ENCODE measurements at regions not wholly inside any gene's neighbourhood (a gene's known extent, or its start where the extent isn't known, plus 50 kb on each side); places are given as distances from the start of the nearest gene placed in this dataset.
"Not testable (repeated sequence)": the region's sequence is repeated elsewhere in the genome, so short reads cannot be mapped to it uniquely, and the experiment has no call there.

GRCh38 chr12:105523164-105524057 lies 192.9 kb downstream of the C12orf75 start:
- no peak overlapping the region for H4K12ac ChIP-seq (ENCODE audit: low read depth, low read length)
- H2AFZ ChIP-seq (ENCODE audit: insufficient read depth, low read length, poor library complexity), result no peak overlapping the region
- no peaks in the 10 kb centered on the region for H3K79me2 ChIP-seq (ENCODE audit: control insufficient read depth, insufficient read depth, low read length, poor library complexity)
- H4K8ac ChIP-seq (ENCODE audit: low read depth, low read length), result no peak overlapping the region
- H3K18ac ChIP-seq (ENCODE audit: low read length), result no peak overlapping the region
- WGBS (ENCODE audit: extremely low coverage, insufficient coverage, insufficient read length), result no CpG with 5 or more reads among the region's 16 CpGs
- peak overlapping the region; percentile 18 for H3K4me2 ChIP-seq (ENCODE audit: low read length)
- peak; percentile 27 to 52 for DNase-seq
- H3K9me3 ChIP-seq (ENCODE audit: insufficient read depth, low read depth, low read length), result peaks cover 3% of the 10 kb centered on the region
- H3K9ac ChIP-seq (ENCODE audit: low read length), result no peak overlapping the region
- peak overlapping the region; percentile 44 for H2BK5ac ChIP-seq (ENCODE audit: low read depth, low read length, poor library complexity)
- H3K14ac ChIP-seq (ENCODE audit: low read length), result no peak overlapping the region
- H3K4me1 ChIP-seq (ENCODE audit: control insufficient read depth in 1 of 2, insufficient read depth in 2 of 2, low read length in 2 of 2), result peaks cover 7 to 13% of the 10 kb centered on the region in 2 experiments
- no peaks in the 10 kb centered on the region for H3K36me3 ChIP-seq (ENCODE audit: control insufficient read depth in 1 of 2, insufficient read depth in 2 of 2, low read length in 2 of 2)
- no peak overlapping the region for H3K4me3 ChIP-seq (ENCODE audit: low read depth, low read length)
- peak overlapping the region; percentile 37 for H2BK120ac ChIP-seq (ENCODE audit: insufficient read depth, low read length, poor library complexity)
- no peak overlapping the region for H2AK5ac ChIP-seq (ENCODE audit: low read length)
- H3K27me3 ChIP-seq (ENCODE audit: insufficient read depth, low read length), result no peaks in the 10 kb centered on the region
- no peak overlapping the region for H3K23ac ChIP-seq (ENCODE audit: low read length)
- peak overlapping the region; percentile 48 for H4K91ac ChIP-seq (ENCODE audit: low read depth, low read length)
- H3K27ac ChIP-seq (ENCODE audit: low read depth, low read length), result peak overlapping the region; percentile 55
- peak overlapping the region; percentile 72 for H2BK12ac ChIP-seq (ENCODE audit: low read length)
- no peak overlapping the region for H3K4ac ChIP-seq (ENCODE audit: low read depth, low read length)
- H3K79me1 ChIP-seq (ENCODE audit: low read length), result peaks cover 8% of the 10 kb centered on the region

- H3K27ac ChIP-seq (ENCODE audit: low read depth, low read length), result no peak overlapping the region
- H4K12ac ChIP-seq (ENCODE audit: low read depth, low read length), result no peak overlapping the region
- no peak overlapping the region for H2BK5ac ChIP-seq (ENCODE audit: low read depth, low read length, poor library complexity)
- H3K4me1 ChIP-seq (ENCODE audit: control insufficient read depth in 1 of 2, insufficient read depth in 2 of 2, low read length in 2 of 2), result peaks cover 7 to 13% of the 10 kb centered on the region in 2 experiments
- H2BK12ac ChIP-seq (ENCODE audit: low read length), result no peak overlapping the region
- no CpG with 5 or more reads among the region's 2 CpGs for WGBS (ENCODE audit: extremely low coverage, insufficient coverage, insufficient read length)
- H4K91ac ChIP-seq (ENCODE audit: low read depth, low read length), result no peak overlapping the region
- H4K8ac ChIP-seq (ENCODE audit: low read depth, low read length), result no peak overlapping the region
- no peaks in the 10 kb centered on the region for H3K79me2 ChIP-seq (ENCODE audit: control insufficient read depth, insufficient read depth, low read length, poor library complexity)
- H3K14ac ChIP-seq (ENCODE audit: low read length), result no peak overlapping the region
- H3K4me2 ChIP-seq (ENCODE audit: low read length), result no peak overlapping the region
- peaks cover 8% of the 10 kb centered on the region for H3K79me1 ChIP-seq (ENCODE audit: low read length)
- H3K9me3 ChIP-seq (ENCODE audit: insufficient read depth, low read depth, low read length), result no peaks in the 10 kb centered on the region
- H2BK120ac ChIP-seq (ENCODE audit: insufficient read depth, low read length, poor library complexity), result no peak overlapping the region
- no peak overlapping the region for H3K9ac ChIP-seq (ENCODE audit: low read length)
- no peak overlapping the region for H3K4ac ChIP-seq (ENCODE audit: low read depth, low read length)
- H3K27me3 ChIP-seq (ENCODE audit: insufficient read depth, low read length), result no peaks in the 10 kb centered on the region
- no peak overlapping the region for H2AFZ ChIP-seq (ENCODE audit: insufficient read depth, low read length, poor library complexity)
- DNase-seq, result no peak
- H3K23ac ChIP-seq (ENCODE audit: low read length), result no peak overlapping the region
- H2AK5ac ChIP-seq (ENCODE audit: low read length), result no peak overlapping the region
- H3K4me3 ChIP-seq (ENCODE audit: low read depth, low read length), result no peak overlapping the region
- H3K36me3 ChIP-seq (ENCODE audit: control insufficient read depth in 1 of 2, insufficient read depth in 2 of 2, low read length in 2 of 2), result no peaks in the 10 kb centered on the region
- no peak overlapping the region for H3K18ac ChIP-seq (ENCODE audit: low read length)
Measured at GRCh38 chr12:105524961-105525360, 194.5 kb downstream of the C12orf75 start.

GRCh38 chr12:105534068-105534467 lies 203.6 kb downstream of the C12orf75 start:
- Histone ChIP-seq H3K79me1 (ENCODE audit: low read length) (no peaks in the 10 kb centered on the region), H4K8ac (ENCODE audit: low read depth, low read length) (no peak overlapping the region), H3K14ac (ENCODE audit: low read length) (no peak overlapping the region), H2AK5ac (ENCODE audit: low read length) (no peak overlapping the region), H3K79me2 (ENCODE audit: control insufficient read depth, insufficient read depth, low read length, poor library complexity) (no peaks in the 10 kb centered on the region), H3K36me3 (ENCODE audit: control insufficient read depth in 1 of 2, insufficient read depth in 2 of 2, low read length in 2 of 2) (no peaks in the 10 kb centered on the region), H2BK12ac (ENCODE audit: low read length) (no peak overlapping the region), H2AFZ (ENCODE audit: insufficient read depth, low read length, poor library complexity) (no peak overlapping the region), H3K27me3 (ENCODE audit: insufficient read depth, low read length) (no peaks in the 10 kb centered on the region), H2BK5ac (ENCODE audit: low read depth, low read length, poor library complexity) (no peak overlapping the region), H3K4me1 (ENCODE audit: control insufficient read depth in 1 of 2, insufficient read depth in 2 of 2, low read length in 2 of 2) (no peaks in the 10 kb centered on the region), H3K27ac (ENCODE audit: low read depth, low read length) (no peak overlapping the region), H3K4me2 (ENCODE audit: low read length) (no peak overlapping the region), H3K4me3 (ENCODE audit: low read depth, low read length) (no peak overlapping the region), H3K9ac (ENCODE audit: low read length) (no peak overlapping the region), H3K18ac (ENCODE audit: low read length) (no peak overlapping the region), H3K4ac (ENCODE audit: low read depth, low read length) (no peak overlapping the region), H2BK120ac (ENCODE audit: insufficient read depth, low read length, poor library complexity) (no peak overlapping the region), H4K91ac (ENCODE audit: low read depth, low read length) (no peak overlapping the region), H3K9me3 (ENCODE audit: insufficient read depth, low read depth, low read length) (peaks cover 14% of the 10 kb centered on the region), H4K12ac (ENCODE audit: low read depth, low read length) (no peak overlapping the region), H3K23ac (ENCODE audit: low read length) (no peak overlapping the region)
- no peak for DNase-seq
- no CpG with 5 or more reads among the region's 4 CpGs for WGBS (ENCODE audit: extremely low coverage, insufficient coverage, insufficient read length)

- DNase-seq; H3K9ac ChIP-seq (ENCODE audit: low read length); H2BK120ac ChIP-seq (ENCODE audit: insufficient read depth, low read length, poor library complexity); H4K8ac ChIP-seq (ENCODE audit: low read depth, low read length); H3K27me3 ChIP-seq (ENCODE audit: insufficient read depth, low read length); H3K79me1 ChIP-seq (ENCODE audit: low read length); H3K14ac ChIP-seq (ENCODE audit: low read length); H4K91ac ChIP-seq (ENCODE audit: low read depth, low read length); H3K36me3 ChIP-seq (ENCODE audit: control insufficient read depth in 1 of 2, insufficient read depth in 2 of 2, low read length in 2 of 2); H2AFZ ChIP-seq (ENCODE audit: insufficient read depth, low read length, poor library complexity); H2AK5ac ChIP-seq (ENCODE audit: low read length); H3K27ac ChIP-seq (ENCODE audit: low read depth, low read length); H3K4me1 ChIP-seq (ENCODE audit: control insufficient read depth in 1 of 2, insufficient read depth in 2 of 2, low read length in 2 of 2); H3K4ac ChIP-seq (ENCODE audit: low read depth, low read length); H2BK12ac ChIP-seq (ENCODE audit: low read length); H2BK5ac ChIP-seq (ENCODE audit: low read depth, low read length, poor library complexity); H3K23ac ChIP-seq (ENCODE audit: low read length); H4K12ac ChIP-seq (ENCODE audit: low read depth, low read length); H3K79me2 ChIP-seq (ENCODE audit: control insufficient read depth, insufficient read depth, low read length, poor library complexity); H3K4me2 ChIP-seq (ENCODE audit: low read length); H3K4me3 ChIP-seq (ENCODE audit: low read depth, low read length); H3K18ac ChIP-seq (ENCODE audit: low read length): not testable (repeated sequence)
- peaks cover 14% of the 10 kb centered on the region for H3K9me3 ChIP-seq (ENCODE audit: insufficient read depth, low read depth, low read length)
- WGBS (ENCODE audit: extremely low coverage, insufficient coverage, insufficient read length), result no CpG with 5 or more reads among the region's 3 CpGs
Measured at GRCh38 chr12:105535033-105535432, 204.5 kb downstream of the C12orf75 start.
